ENCODE measurements at regions not wholly inside any gene's neighbourhood (a gene's known extent, or its start where the extent isn't known, plus 50 kb on each side); places are given as distances from the start of the nearest gene placed in this dataset.

- no CpG with 5 or more reads among the region's 3 CpGs for WGBS (ENCODE audit: extremely low coverage, insufficient read length, low lambda C conversion rate)
- no peak for DNase-seq
- H2AFZ ChIP-seq (ENCODE audit: low read length) = no peak overlapping the region
- no peaks in the 10 kb centered on the region for H3K79me1 ChIP-seq (ENCODE audit: insufficient read depth, low read depth, low read length, poor library complexity, severe bottlenecking)
- no peak overlapping the region for H4K8ac ChIP-seq (replicated peaks; ENCODE audit: insufficient read length, low read depth, low read length)
- no peak overlapping the region for H3K23ac ChIP-seq (ENCODE audit: insufficient read length, low read depth, low read length)
- no peaks in the 10 kb centered on the region for H3K79me2 ChIP-seq (ENCODE audit: insufficient read depth, low read length)
- TF ChIP-seq CTCF (conservative IDR thresholded peaks at IDR 0.05) = no peak
- H3K36me3 Mint-ChIP-seq (ENCODE audit: insufficient read depth in 1 of 3, low read depth in 3 of 3) = no peaks in the 10 kb centered on the region; a peak in 1 of 7 replicates
- no peak overlapping the region for H3K14ac ChIP-seq (ENCODE audit: insufficient read depth, low read length)
- no peak overlapping the region for H2BK15ac ChIP-seq (ENCODE audit: low read depth, low read length)
- H2AK5ac ChIP-seq (ENCODE audit: insufficient read length, low read length) = no peak overlapping the region
- no peak overlapping the region for H2BK5ac ChIP-seq (ENCODE audit: insufficient read length, low read length)
- no peaks in the 10 kb centered on the region for H3K27me3 ChIP-seq (ENCODE audit: insufficient read depth, low read length)
- no peak overlapping the region for H2BK20ac ChIP-seq (ENCODE audit: low read depth, low read length, poor library complexity, severe bottlenecking)
- no peak overlapping the region for H3K27ac ChIP-seq (ENCODE audit: insufficient read length, low read depth, low read length)
- no peak overlapping the region for H3K4ac ChIP-seq (ENCODE audit: low read depth, low read length)
- H3K27me3 Mint-ChIP-seq (ENCODE audit: low read depth) = no peaks in the 10 kb centered on the region
- no peak overlapping the region for H4K91ac ChIP-seq (ENCODE audit: insufficient read length, low read depth, low read length)
- H3K18ac ChIP-seq (ENCODE audit: insufficient read length, low read depth, low read length) = no peak overlapping the region
- H3K4me1 ChIP-seq (ENCODE audit: insufficient read depth, low read length) = no peaks in the 10 kb centered on the region
- no peak overlapping the region for H2BK120ac ChIP-seq (ENCODE audit: low read depth, low read length, poor library complexity, severe bottlenecking)
- no peak overlapping the region for H3K4me3 Mint-ChIP-seq
- no peaks in the 10 kb centered on the region for H3K23me2 ChIP-seq (ENCODE audit: insufficient read length, low read depth, low read length, poor library complexity, severe bottlenecking)
- no peak overlapping the region for H4K5ac ChIP-seq (ENCODE audit: insufficient read length, low read depth, low read length)
- H3K9me3 ChIP-seq (ENCODE audit: control insufficient read depth, low read depth, low read length) = no peaks in the 10 kb centered on the region
- no peak overlapping the region for H3K9ac ChIP-seq (ENCODE audit: extremely low read depth, insufficient read length, low read length)
- H3K4me1 Mint-ChIP-seq = no peaks in the 10 kb centered on the region
- H3T11ph ChIP-seq (ENCODE audit: low read length) = no peak overlapping the region
- no peak overlapping the region for H3K56ac ChIP-seq (ENCODE audit: insufficient read length, low read depth, low read length)
- no peak overlapping the region for H3K27ac Mint-ChIP-seq
- H2BK12ac ChIP-seq (ENCODE audit: insufficient read length, low read depth, low read length) = no peak overlapping the region
- H3K9me3 Mint-ChIP-seq = peaks cover 0 to 51% of the 10 kb centered on the region in 2 experiments; a peak in 2 of 5 replicates
- H3K4me2 ChIP-seq (ENCODE audit: insufficient read depth, insufficient read length, low read length) = no peak overlapping the region
- H4K20me1 ChIP-seq (ENCODE audit: control insufficient read depth, insufficient read depth, insufficient read length) = no peaks in the 10 kb centered on the region
These were observed 219.1 kb downstream of the FGF13 start for GRCh38 chrX:138492371-138492770.

All from H9 (cell line).